Activated CD8-positive, alpha-beta T cell treated with anti-CD3 and anti-CD28 coated beads for 36 hours (primary cell): ENCODE measurements at regions not wholly inside any gene's neighbourhood (a gene's known extent, or its start where the extent isn't known, plus 50 kb on each side); places are given as distances from the start of the nearest gene placed in this dataset.

Experiments used
- ATAC-seq: fragments of 200-7000 bp; cut with Tn5 transposase; one replicate; pipeline ENCODE4 v1.10.0; 2021; ENCODE audit warnings: mild to moderate bottlenecking, moderate library complexity
- CTCF ChIA-PET: fragments of 350-600 bp; sonication (Branson Sonifier 250); formaldehyde crosslinking; loops from one replicate; lab custom pipeline; 2021; ENCODE audit warnings: antibody characterized with exemption; lab: Charles Lee
- POLR2A ChIA-PET: fragments of 350-600 bp; sonication (Branson Sonifier 250); formaldehyde crosslinking; loops from one replicate; lab custom pipeline; 2021; ENCODE audit warnings: antibody characterized with exemption; lab: Charles Lee
- DNase-seq: peaks from one replicate; pipeline ENCODE4 v3.0.0-alpha.2; 2020
- H3K27ac Mint-ChIP-seq: one replicate; pipeline ENCODE4 v1.8.0; 2021; ENCODE audit warnings: mild to moderate bottlenecking, mixed read lengths
- H3K27me3 Mint-ChIP-seq: one replicate; pipeline ENCODE4 v1.8.0; 2021; ENCODE audit warnings: mixed read lengths
- H3K36me3 Mint-ChIP-seq: one replicate; pipeline ENCODE4 v1.8.0; 2021; ENCODE audit warnings: low read depth, mixed read lengths
- H3K4me1 Mint-ChIP-seq: one replicate; pipeline ENCODE4 v1.8.0; 2021; ENCODE audit warnings: low read depth, mixed read lengths
- H3K4me3 Mint-ChIP-seq: one replicate; pipeline ENCODE4 v1.8.0; 2021; ENCODE audit warnings: mild to moderate bottlenecking, moderate library complexity, mixed read lengths
- H3K9me3 Mint-ChIP-seq: one replicate; pipeline ENCODE4 v1.8.0; 2021; ENCODE audit warnings: mixed read lengths
- intact Hi-C: fragments of 100-400 bp; cut with micrococcal nuclease; formaldehyde crosslinking; loops from one replicate; pipeline ENCODE4 v1.10.0; 2022
- TF ChIP-seq, protein P1 (sequence below): fragments of 200-600 bp; IDR thresholded peaks from one replicate; pipeline ENCODE4 v1.8.0; 2022; ENCODE audit warnings: antibody characterized with exemption, mild to moderate bottlenecking

DNA sequence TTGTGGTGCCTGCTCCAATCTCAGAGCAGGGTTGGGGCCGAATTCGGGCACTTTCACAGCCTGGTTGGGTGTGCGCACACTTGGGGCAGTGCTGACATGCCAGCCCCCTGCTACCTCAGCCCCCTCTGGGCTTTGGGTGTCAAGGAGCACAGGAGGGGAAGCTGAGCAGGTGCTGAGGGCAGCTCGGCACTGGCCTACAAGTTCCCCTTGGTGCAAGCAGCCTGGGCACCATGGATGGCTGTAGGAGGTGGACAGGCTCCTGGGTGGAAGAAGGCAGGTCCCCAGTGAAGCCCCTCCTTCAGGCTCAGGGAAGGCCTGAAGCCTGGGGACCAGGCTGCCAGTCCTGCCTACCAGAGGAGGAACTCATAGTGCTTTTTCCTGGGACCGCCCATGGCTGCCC, 326.6 kb downstream of the NDFIP2 start:
- ATAC-seq (no peak), DNase-seq (no peak)
- Mint-ChIP-seq H3K9me3 (no peaks in the 10 kb centered on the region), H3K4me1 (no peaks in the 10 kb centered on the region), H3K27ac (no peak overlapping the region), H3K36me3 (no peaks in the 10 kb centered on the region), H3K27me3 (no peaks in the 10 kb centered on the region), H3K4me3 (no peak overlapping the region)
- ChIA-PET POLR2A (no interaction called here), CTCF (no interaction called here)
- intact Hi-C loops, result no loop called here
- TF ChIP-seq, protein P1, sequence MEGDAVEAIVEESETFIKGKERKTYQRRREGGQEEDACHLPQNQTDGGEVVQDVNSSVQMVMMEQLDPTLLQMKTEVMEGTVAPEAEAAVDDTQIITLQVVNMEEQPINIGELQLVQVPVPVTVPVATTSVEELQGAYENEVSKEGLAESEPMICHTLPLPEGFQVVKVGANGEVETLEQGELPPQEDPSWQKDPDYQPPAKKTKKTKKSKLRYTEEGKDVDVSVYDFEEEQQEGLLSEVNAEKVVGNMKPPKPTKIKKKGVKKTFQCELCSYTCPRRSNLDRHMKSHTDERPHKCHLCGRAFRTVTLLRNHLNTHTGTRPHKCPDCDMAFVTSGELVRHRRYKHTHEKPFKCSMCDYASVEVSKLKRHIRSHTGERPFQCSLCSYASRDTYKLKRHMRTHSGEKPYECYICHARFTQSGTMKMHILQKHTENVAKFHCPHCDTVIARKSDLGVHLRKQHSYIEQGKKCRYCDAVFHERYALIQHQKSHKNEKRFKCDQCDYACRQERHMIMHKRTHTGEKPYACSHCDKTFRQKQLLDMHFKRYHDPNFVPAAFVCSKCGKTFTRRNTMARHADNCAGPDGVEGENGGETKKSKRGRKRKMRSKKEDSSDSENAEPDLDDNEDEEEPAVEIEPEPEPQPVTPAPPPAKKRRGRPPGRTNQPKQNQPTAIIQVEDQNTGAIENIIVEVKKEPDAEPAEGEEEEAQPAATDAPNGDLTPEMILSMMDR, result no peak

DNA sequence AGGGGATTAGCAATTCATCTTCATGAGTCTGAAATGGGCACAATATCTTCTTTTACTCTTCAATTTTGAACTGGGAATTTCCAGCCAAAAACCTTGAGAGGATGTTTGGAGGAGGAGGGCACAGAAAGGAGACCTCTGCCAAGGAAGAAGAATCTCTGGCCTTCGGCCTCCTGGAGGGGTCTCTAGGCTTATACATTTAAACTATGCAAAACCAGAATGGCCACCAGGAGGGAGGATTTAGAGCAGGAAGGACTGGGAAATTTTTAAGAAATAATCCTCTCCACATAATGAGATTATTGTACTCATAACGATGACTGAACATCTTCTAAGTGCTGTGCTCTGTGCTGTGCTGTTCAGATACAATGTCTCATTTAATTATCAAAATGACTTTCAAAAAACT, 325.9 kb downstream of the NDFIP2 start:
- DNase-seq (no peak), ATAC-seq (no peak)
- H3K4me1 Mint-ChIP-seq, result no peaks in the 10 kb centered on the region
- no peaks in the 10 kb centered on the region for H3K27me3 Mint-ChIP-seq
- POLR2A ChIA-PET, result no interaction called here
- H3K4me3 Mint-ChIP-seq, result no peak overlapping the region
- H3K36me3 Mint-ChIP-seq, result no peaks in the 10 kb centered on the region
- intact Hi-C loops, result no loop called here
- CTCF ChIA-PET, result no interaction called here
- H3K9me3 Mint-ChIP-seq, result no peaks in the 10 kb centered on the region
- TF ChIP-seq, protein P1, result no peak
- no peak overlapping the region for H3K27ac Mint-ChIP-seq

DNA sequence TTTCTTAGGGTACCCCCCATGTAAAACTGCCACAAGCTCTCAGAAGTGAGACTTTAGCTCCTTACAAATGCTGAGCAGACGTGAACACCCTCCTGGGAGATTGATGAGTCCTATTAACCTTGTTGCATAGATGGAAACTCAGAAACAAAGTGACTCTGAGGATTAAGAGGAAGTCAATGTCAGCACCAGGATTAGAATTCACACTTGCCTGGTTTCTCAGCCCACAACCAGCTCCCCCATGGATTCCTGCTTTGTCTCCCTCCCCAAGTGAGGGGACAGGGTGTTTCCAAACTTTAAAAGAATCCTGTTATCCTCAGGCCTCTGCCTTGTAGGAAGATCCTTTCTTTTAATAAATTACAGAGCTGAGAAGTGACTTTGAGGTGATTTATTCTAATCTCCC, 324.4 kb downstream of the NDFIP2 start:
- H3K27me3 Mint-ChIP-seq, result no peaks in the 10 kb centered on the region
- no peak for ATAC-seq
- no peak for DNase-seq
- H3K36me3 Mint-ChIP-seq, result no peaks in the 10 kb centered on the region
- TF ChIP-seq, protein P1, result no peak
- CTCF ChIA-PET, result no interaction called here
- intact Hi-C loops, result no loop called here
- POLR2A ChIA-PET, result no interaction called here
- no peak overlapping the region for H3K27ac Mint-ChIP-seq
- H3K9me3 Mint-ChIP-seq, result no peaks in the 10 kb centered on the region
- no peak overlapping the region for H3K4me3 Mint-ChIP-seq
- H3K4me1 Mint-ChIP-seq, result no peaks in the 10 kb centered on the region

DNA sequence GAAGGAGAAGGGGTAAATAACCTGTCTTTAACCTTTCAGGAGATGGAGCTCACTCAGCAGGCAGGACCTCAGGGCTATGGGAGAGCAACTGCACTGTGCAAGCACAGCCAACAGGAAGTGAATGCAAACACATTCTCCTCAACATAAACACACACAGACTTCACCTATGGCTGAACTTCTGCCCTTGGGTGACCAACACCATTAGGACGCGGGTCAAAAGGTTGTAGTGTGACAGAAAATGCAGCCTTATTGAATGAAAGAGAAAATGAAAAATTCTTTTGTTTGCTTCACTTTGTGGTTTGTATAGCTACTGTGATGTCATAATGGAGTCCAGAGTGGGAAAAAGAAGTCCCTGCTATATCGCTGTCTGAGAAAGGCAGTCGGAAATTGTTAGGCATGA, 323.0 kb downstream of the NDFIP2 start:
- Mint-ChIP-seq H3K27me3 (no peaks in the 10 kb centered on the region), H3K27ac (no peak overlapping the region), H3K36me3 (no peaks in the 10 kb centered on the region), H3K4me1 (no peaks in the 10 kb centered on the region), H3K4me3 (no peak overlapping the region), H3K9me3 (no peaks in the 10 kb centered on the region)
- intact Hi-C loops, result no loop called here
- ChIA-PET CTCF (interaction anchor here (0.9 kb wide), 1 partner anchor 10 kb away, joined by 3 read pairs; no protein-coding TSS in a partner anchor), POLR2A (no interaction called here)
- ATAC-seq (no peak), DNase-seq (no peak)
- TF ChIP-seq, protein P1, result no peak

DNA sequence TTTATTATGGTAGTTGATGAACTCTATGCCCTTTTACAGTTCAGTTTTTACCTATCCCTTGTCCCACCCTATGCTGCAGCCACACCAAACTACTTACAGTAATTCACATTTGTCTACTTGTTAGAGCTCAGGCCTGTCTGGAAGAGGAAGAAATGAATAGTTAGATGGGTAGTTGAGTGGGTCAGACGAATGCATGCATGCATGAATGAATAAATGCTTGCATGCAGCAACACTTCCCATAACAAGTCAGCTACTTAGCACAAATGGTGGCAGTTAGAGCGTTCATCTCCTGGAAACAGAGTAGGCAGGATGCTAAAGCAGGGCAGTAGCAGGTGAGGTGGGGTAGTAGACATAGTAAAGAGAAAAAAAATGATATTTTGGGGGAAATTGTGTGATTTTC, 322.3 kb downstream of the NDFIP2 start:
- CTCF ChIA-PET, result interaction anchor here (0.9 kb wide), 1 partner anchor 10 kb away, joined by 3 read pairs; no protein-coding TSS in a partner anchor
- no peaks in the 10 kb centered on the region for H3K36me3 Mint-ChIP-seq
- POLR2A ChIA-PET, result interaction anchor here (0.5 kb wide), 1 partner anchor 749 kb away, joined by 3 read pairs; no protein-coding TSS in a partner anchor
- TF ChIP-seq, protein P1, result no peak
- no peaks in the 10 kb centered on the region for H3K9me3 Mint-ChIP-seq
- H3K27me3 Mint-ChIP-seq, result no peaks in the 10 kb centered on the region
- ATAC-seq (no peak), DNase-seq (no peak)
- intact Hi-C loops, result no loop called here
- H3K27ac Mint-ChIP-seq, result no peak overlapping the region
- no peaks in the 10 kb centered on the region for H3K4me1 Mint-ChIP-seq
- H3K4me3 Mint-ChIP-seq, result no peak overlapping the region
